HEK293 (cell line): ENCODE measurements at regions not wholly inside any gene's neighbourhood (a gene's known extent, or its start where the extent isn't known, plus 50 kb on each side); places are given as distances from the start of the nearest gene placed in this dataset.

Experiments used
- BCL11A ChIP-seq: fragments of 450-650 bp; formaldehyde crosslinking; IDR thresholded peaks from 2 replicates; pipeline ENCODE4 v1.5.1; 2016; ENCODE audit warnings: low read depth, missing biosample characterization, missing genetic modification characterization
- CTCF ChIP-seq: fragments of 450-650 bp; formaldehyde crosslinking; IDR thresholded peaks from 2 replicates; pipeline ENCODE4 v1.5.1; 2016; ENCODE audit warnings: missing biosample characterization, missing genetic modification characterization
- PATZ1 ChIP-seq: fragments of 450-650 bp; formaldehyde crosslinking; IDR thresholded peaks from 2 replicates; pipeline ENCODE4 v1.5.1; 2016; ENCODE audit warnings: missing biosample characterization, missing genetic modification characterization
- SALL2 ChIP-seq: fragments of 450-650 bp; formaldehyde crosslinking; IDR thresholded peaks from 2 replicates; pipeline ENCODE4 v1.5.0; 2017; ENCODE audit warnings: missing biosample characterization, mild to moderate bottlenecking, missing genetic modification characterization, borderline replicate concordance
- ZBTB26 ChIP-seq: fragments of 450-650 bp; formaldehyde crosslinking; optimal IDR thresholded peaks from 2 replicates; pipeline ENCODE3; 2016; ENCODE audit warnings: missing biosample characterization, mild to moderate bottlenecking, missing genetic modification characterization
- ZNF133 ChIP-seq: fragments of 450-650 bp; formaldehyde crosslinking; IDR thresholded peaks from 2 replicates; pipeline ENCODE4 v1.5.1; 2016; ENCODE audit warnings: missing biosample characterization, missing genetic modification characterization
- ZNF138 ChIP-seq: fragments of 450-650 bp; formaldehyde crosslinking; IDR thresholded peaks from 2 replicates; pipeline ENCODE4 v1.5.1; 2016; ENCODE audit warnings: missing biosample characterization, missing genetic modification characterization, borderline replicate concordance
- ZNF16 ChIP-seq: fragments of 450-650 bp; formaldehyde crosslinking; IDR thresholded peaks from 2 replicates; pipeline ENCODE4 v1.5.1; 2016; ENCODE audit warnings: low read depth, missing biosample characterization, missing genetic modification characterization
- ZNF561 ChIP-seq: fragments of 450-650 bp; IDR thresholded peaks from 2 replicates; pipeline ENCODE4 v1.5.1; 2018; ENCODE audit warnings: missing biosample characterization, missing genetic modification characterization, borderline replicate concordance

- no peak for TF ChIP-seq CTCF (tag by site-specific recombination)
- no peak for TF ChIP-seq ZBTB26 (tag by site-specific recombination)
- TF ChIP-seq ZNF138 (tag by site-specific recombination) = no peak
- no peak for TF ChIP-seq PATZ1 (tag by site-specific recombination)
- TF ChIP-seq ZNF561 = no peak
- no peak for TF ChIP-seq ZNF133
- no peak for TF ChIP-seq BCL11A (tag by site-specific recombination)
- no peak for TF ChIP-seq SALL2 (tag by site-specific recombination)
- TF ChIP-seq ZNF16 (tag by site-specific recombination) = no peak
These were observed 365.8 kb downstream of the FGFR2 start for GRCh38 chr10:121232494-121232893.
